H1 (cell line): ENCODE measurements at regions not wholly inside any gene's neighbourhood (a gene's known extent, or its start where the extent isn't known, plus 50 kb on each side); places are given as distances from the start of the nearest gene placed in this dataset.

Source experiments
- CTCF ChIA-PET: fragments of 300-600 bp; sonication (Branson Sonifier 250); formaldehyde crosslinking; loops from one replicate; lab custom pipeline; 2021; ENCODE audit not compliant: partially characterized antibody; lab: Charles Lee
- POLR2A ChIA-PET: fragments of 300-600 bp; sonication (Branson Sonifier 250); formaldehyde crosslinking; loops from one replicate; lab custom pipeline; 2021; ENCODE audit warnings: inconsistent platforms; ENCODE audit not compliant: partially characterized antibody; lab: Charles Lee
- DNase-seq, 2 experiments: peaks; one replicate each; pipeline versions ENCODE4 v3.0.0 to v3.0.0-alpha.2; 2010 to 2022; ENCODE audit warnings: low spot score in 2 of 2, low read depth in 1 of 2, mixed read lengths in 1 of 2
- FAIRE-seq: peaks from 2 replicates; lab custom pipeline; 2011; peaks lifted over from hg19 to GRCh38; lab: Jason Lieb, UNC
- H2AFZ ChIP-seq: 2 replicates; pipeline ENCODE4 v1.8.1; 2012; ENCODE audit warnings: low read length, inconsistent platforms
- H2AK5ac ChIP-seq: 2 replicates; pipeline ENCODE4 v1.6.1; 2013; ENCODE audit warnings: low read depth, low read length
- H2BK120ac ChIP-seq: replicated peaks from 2 replicates; pipeline ENCODE3; 2013; ENCODE audit warnings: low read depth, low read length, inconsistent platforms
- H2BK12ac ChIP-seq: 2 replicates; pipeline ENCODE4 v1.6.1; 2013; ENCODE audit warnings: low read depth, low read length
- H2BK15ac ChIP-seq: 2 replicates; pipeline ENCODE4 v1.6.1; 2013; ENCODE audit warnings: low read length
- H2BK20ac ChIP-seq: 2 replicates; pipeline ENCODE4 v1.6.1; 2013; ENCODE audit warnings: low read length
- H2BK5ac ChIP-seq: 2 replicates; pipeline ENCODE4 v1.6.1; 2013; ENCODE audit warnings: low read depth, low read length
- H3K14ac ChIP-seq: 2 replicates; pipeline ENCODE4 v1.6.1; 2013; ENCODE audit warnings: inconsistent platforms; ENCODE audit not compliant: insufficient read length
- H3K18ac ChIP-seq: 2 replicates; pipeline ENCODE4 v1.6.1; 2013; ENCODE audit warnings: low read length; ENCODE audit errors: extremely low read depth
- H3K23ac ChIP-seq: 2 replicates; pipeline ENCODE4 v1.6.1; 2013; ENCODE audit warnings: inconsistent platforms; ENCODE audit not compliant: insufficient read length
- H3K23me2 ChIP-seq: 2 replicates; pipeline ENCODE4 v1.6.1; 2013; ENCODE audit warnings: low read depth, low read length
- H3K27ac ChIP-seq: 2 replicates; pipeline ENCODE4 v1.6.1; 2011; ENCODE audit warnings: low read depth, low read length, inconsistent platforms
- H3K27me3 ChIP-seq, 4 experiments: replicated peaks in 1 of 4; 1 replicate in 1 of 4; 2 replicates in 3 of 4; pipeline versions ENCODE4 v1.6.1 to v1.8.1; 2011 to 2013; ENCODE audit warnings: low read length in 3 of 4, mild to moderate bottlenecking in 3 of 4, inconsistent platforms in 2 of 4, mixed read lengths in 2 of 4, moderate library complexity in 1 of 4; ENCODE audit not compliant: control insufficient read depth in 3 of 4, insufficient read depth in 3 of 4; ENCODE audit errors: extremely low read depth in 1 of 4
- H3K36me3 ChIP-seq, 4 experiments: 2 replicates each; pipeline versions ENCODE4 v1.6.1 to v1.8.1; 2011 to 2013; ENCODE audit warnings: mild to moderate bottlenecking in 4 of 4, low read length in 3 of 4, moderate library complexity in 2 of 4, control low read depth in 1 of 4, inconsistent platforms in 1 of 4; ENCODE audit not compliant: insufficient read depth in 4 of 4, control insufficient read depth in 2 of 4
- H3K4ac ChIP-seq: replicated peaks from 2 replicates; pipeline ENCODE3; 2013; ENCODE audit warnings: low read length, low read depth, mixed read lengths, inconsistent platforms; ENCODE audit not compliant: insufficient read length
- H3K4me1 ChIP-seq, 4 experiments: replicated peaks in 1 of 4; 1 replicate in 1 of 4; 2 replicates in 3 of 4; pipeline versions ENCODE4 v1.6.1 to v1.8.1; 2011 to 2013; ENCODE audit warnings: low read length in 3 of 4, inconsistent platforms in 2 of 4, mixed read lengths in 1 of 4; ENCODE audit not compliant: insufficient read depth in 4 of 4, control insufficient read depth in 3 of 4
- H3K4me2 ChIP-seq, 2 experiments: 2 replicates each; pipeline versions ENCODE4 v1.6.1 to v1.8.1; 2011 to 2013; ENCODE audit warnings: low read depth in 2 of 2, low read length in 2 of 2, control low read depth in 1 of 2, inconsistent platforms in 1 of 2, mild to moderate bottlenecking in 1 of 2; ENCODE audit not compliant: insufficient read depth in 1 of 2
- H3K4me3 ChIP-seq, 4 experiments: fragments of 200-600, 300-600 bp in 1 of 4; sonication (generic), shearing (Covaris generic), sonication (Bioruptor Twin) in 1 of 4; 2 replicates each; pipeline versions ENCODE4 v1.5.1 to v1.8.1; 2011 to 2016; ENCODE audit warnings: low read length in 4 of 4, low read depth in 3 of 4, control low read depth in 2 of 4, inconsistent platforms in 2 of 4, mild to moderate bottlenecking in 2 of 4, mixed read lengths in 1 of 4, moderate library complexity in 1 of 4; ENCODE audit not compliant: insufficient read depth in 2 of 4; ENCODE audit errors: extremely low read depth in 1 of 4
- H3K56ac ChIP-seq: replicated peaks from 2 replicates; pipeline ENCODE3; 2013; ENCODE audit warnings: low read depth, mild to moderate bottlenecking, mixed read lengths, low read length, inconsistent platforms; ENCODE audit not compliant: insufficient read length
- H3K79me1 ChIP-seq: 2 replicates; pipeline ENCODE4 v1.6.1; 2013; ENCODE audit warnings: low read depth, low read length, control low read depth
- H3K79me2 ChIP-seq, 2 experiments: 2 replicates each; pipeline versions ENCODE4 v1.6.1 to v1.8.1; 2012 to 2013; ENCODE audit warnings: low read length in 2 of 2, mild to moderate bottlenecking in 2 of 2, inconsistent platforms in 1 of 2; ENCODE audit not compliant: insufficient read depth in 2 of 2, control insufficient read depth in 1 of 2
- H3K9ac ChIP-seq, 4 experiments: replicated peaks in 1 of 4; 1 replicate in 1 of 4; 2 replicates in 3 of 4; pipeline versions ENCODE4 v1.6.1 to v1.8.1; 2011 to 2013; ENCODE audit warnings: low read depth in 3 of 4, low read length in 3 of 4, control low read depth in 2 of 4, mild to moderate bottlenecking in 2 of 4, moderate library complexity in 2 of 4, inconsistent platforms in 1 of 4; ENCODE audit errors: extremely low read depth in 1 of 4
- H3K9me3 ChIP-seq, 2 experiments: 2 replicates each; pipeline versions ENCODE4 v1.6.1 to v1.8.1; 2012 to 2013; ENCODE audit warnings: mild to moderate bottlenecking in 2 of 2, moderate library complexity in 2 of 2, control low read depth in 1 of 2, inconsistent platforms in 1 of 2, low read depth in 1 of 2, low read length in 1 of 2, mixed read lengths in 1 of 2; ENCODE audit not compliant: insufficient read depth in 2 of 2
- H4K20me1 ChIP-seq, 2 experiments: replicated peaks in 1 of 2; 2 replicates each; pipeline versions ENCODE3 to v1.8.1; 2011 to 2013; ENCODE audit warnings: inconsistent platforms in 2 of 2, low read length in 2 of 2, mild to moderate bottlenecking in 1 of 2; ENCODE audit not compliant: insufficient read depth in 2 of 2, control insufficient read depth in 1 of 2
- H4K5ac ChIP-seq: 2 replicates; pipeline ENCODE4 v1.6.1; 2013; ENCODE audit warnings: low read length, low read depth, mixed read lengths, inconsistent platforms; ENCODE audit not compliant: insufficient read length
- H4K8ac ChIP-seq: 2 replicates; pipeline ENCODE4 v1.8.0; 2013; ENCODE audit warnings: mild to moderate bottlenecking, moderate library complexity, low read length, inconsistent platforms; ENCODE audit not compliant: insufficient read depth; ENCODE audit errors: extremely low read depth
- H4K91ac ChIP-seq: replicated peaks from 2 replicates; pipeline ENCODE3; 2013; ENCODE audit warnings: low read length, mixed read lengths, inconsistent platforms; ENCODE audit not compliant: insufficient read length
- ASH2L ChIP-seq: fragments of 200-600, 300-600 bp; sonication (generic); IDR thresholded peaks from one replicate; pipeline ENCODE4 v1.7.1; 2017; ENCODE audit warnings: low read length
- BRCA1 ChIP-seq: IDR thresholded peaks from 2 replicates; pipeline ENCODE4 v1.6.1; 2012; ENCODE audit warnings: low read depth, low read length, improper control_type of control experiment
- CHD1 ChIP-seq: IDR thresholded peaks from 2 replicates; pipeline ENCODE4 v1.6.1; 2012; ENCODE audit warnings: low read depth, low read length, improper control_type of control experiment
- EP300 ChIP-seq, 2 experiments: IDR thresholded peaks; 1 replicate in 1 of 2; 2 replicates in 1 of 2; pipeline ENCODE4 v1.6.1; 2011 to 2012; ENCODE audit warnings: low read depth in 2 of 2, low read length in 2 of 2, mild to moderate bottlenecking in 2 of 2, borderline replicate concordance in 1 of 2, inconsistent platforms in 1 of 2, moderate library complexity in 1 of 2
- EZH2 ChIP-seq: fragments of 200-600 bp; sonication (generic); IDR thresholded peaks from 2 replicates; pipeline ENCODE4 v1.7.1; 2012; ENCODE audit warnings: low read depth, mild to moderate bottlenecking, moderate library complexity, low read length, inconsistent platforms; ENCODE audit not compliant: severe bottlenecking
- HDAC6 ChIP-seq: IDR thresholded peaks from one replicate; pipeline ENCODE4 v1.7.1; 2012; ENCODE audit warnings: low read depth, mild to moderate bottlenecking, inconsistent platforms, low read length, moderate library complexity
- JUN ChIP-seq: IDR thresholded peaks from 2 replicates; pipeline ENCODE4 v1.6.1; 2011; ENCODE audit warnings: low read depth, mild to moderate bottlenecking, improper control_type of control experiment, low read length
- MAFK ChIP-seq: IDR thresholded peaks from 2 replicates; pipeline ENCODE4 v1.6.1; 2012; ENCODE audit warnings: low read depth, mild to moderate bottlenecking, improper control_type of control experiment, low read length
- SIRT6 ChIP-seq: IDR thresholded peaks from one replicate; pipeline ENCODE4 v1.7.1; 2012; ENCODE audit warnings: low read length, inconsistent platforms
- SP4 ChIP-seq: IDR thresholded peaks from 2 replicates; pipeline ENCODE4 v1.6.1; 2012; ENCODE audit warnings: low read length, inconsistent platforms
- TBP ChIP-seq: IDR thresholded peaks from 2 replicates; pipeline ENCODE4 v1.6.1; 2011; ENCODE audit warnings: low read depth, low read length, improper control_type of control experiment
- ZNF274 ChIP-seq: IDR thresholded peaks from 2 replicates; pipeline ENCODE4 v1.7.0; 2012; ENCODE audit warnings: low read length, borderline replicate concordance; ENCODE audit errors: extremely low read depth
- TF ChIP-seq, protein P1 (sequence below): IDR thresholded peaks from 2 replicates; pipeline ENCODE4 v1.6.1; 2011; ENCODE audit warnings: low read length, improper control_type of control experiment
- TF ChIP-seq, protein P2 (sequence below): IDR thresholded peaks from 2 replicates; pipeline ENCODE4 v1.6.1; 2012; ENCODE audit warnings: low read length, inconsistent platforms

DNA sequence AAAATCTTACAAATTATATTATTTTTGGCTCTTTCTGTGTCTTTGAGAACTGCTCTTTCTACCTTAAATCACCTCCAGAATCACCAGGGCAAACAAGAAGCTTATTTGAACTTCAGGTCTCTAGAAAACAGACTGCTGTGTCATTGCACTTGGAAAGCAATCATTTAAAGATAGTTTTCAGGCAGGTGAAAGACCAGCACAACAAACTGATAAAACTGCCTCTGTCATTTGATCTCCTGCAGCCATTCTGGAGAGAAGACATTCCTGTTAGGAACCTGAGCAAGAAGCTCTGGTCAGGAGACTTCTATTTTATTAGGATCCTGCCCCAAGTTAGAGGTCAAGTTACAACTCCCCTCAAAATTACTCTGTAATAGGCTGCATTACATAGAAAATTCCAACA is 50.7 kb upstream of the AP4E1 start:
- H3K14ac ChIP-seq, result no peak overlapping the region
- no peaks in the 10 kb centered on the region for H4K20me1 ChIP-seq
- H2AK5ac ChIP-seq, result no peak overlapping the region
- no peak for DNase-seq
- no peak overlapping the region for H4K8ac ChIP-seq
- no peaks in the 10 kb centered on the region for H3K36me3 ChIP-seq
- H3K9ac ChIP-seq, result no peak overlapping the region
- H3K9me3 ChIP-seq, result no peaks in the 10 kb centered on the region
- no peak overlapping the region for H2BK20ac ChIP-seq
- H2BK5ac ChIP-seq, result no peak overlapping the region
- no peaks in the 10 kb centered on the region for H3K79me2 ChIP-seq
- peak overlapping the region; percentile 56; the same call in 1 of the 2 replicates for H2AFZ ChIP-seq
- H3K56ac ChIP-seq, result no peak overlapping the region
- no peak overlapping the region for H3K18ac ChIP-seq
- no peaks in the 10 kb centered on the region for H3K4me1 ChIP-seq
- no peak overlapping the region for H4K91ac ChIP-seq
- H3K23ac ChIP-seq, result no peak overlapping the region
- POLR2A ChIA-PET, result no interaction called here
- no peak overlapping the region for H2BK12ac ChIP-seq
- H3K79me1 ChIP-seq, result no peaks in the 10 kb centered on the region
- no peak for FAIRE-seq
- no peak overlapping the region for H2BK120ac ChIP-seq
- H3K27me3 ChIP-seq, result no peaks in the 10 kb centered on the region
- no peak overlapping the region for H4K5ac ChIP-seq
- CTCF ChIA-PET, result interaction anchor here (1.1 to 1.7 kb wide), 3 partner anchors 19 to 29 kb away, joined by 3 to 6 read pairs (median 5); no protein-coding TSS in a partner anchor
- no peaks in the 10 kb centered on the region for H3K23me2 ChIP-seq
- no peak overlapping the region for H2BK15ac ChIP-seq
- no peak overlapping the region for H3K4me2 ChIP-seq
- H3K4ac ChIP-seq, result no peak overlapping the region
- H3K4me3 ChIP-seq, result no peak overlapping the region
- H3K27ac ChIP-seq, result no peak overlapping the region
- TF ChIP-seq, protein P1, sequence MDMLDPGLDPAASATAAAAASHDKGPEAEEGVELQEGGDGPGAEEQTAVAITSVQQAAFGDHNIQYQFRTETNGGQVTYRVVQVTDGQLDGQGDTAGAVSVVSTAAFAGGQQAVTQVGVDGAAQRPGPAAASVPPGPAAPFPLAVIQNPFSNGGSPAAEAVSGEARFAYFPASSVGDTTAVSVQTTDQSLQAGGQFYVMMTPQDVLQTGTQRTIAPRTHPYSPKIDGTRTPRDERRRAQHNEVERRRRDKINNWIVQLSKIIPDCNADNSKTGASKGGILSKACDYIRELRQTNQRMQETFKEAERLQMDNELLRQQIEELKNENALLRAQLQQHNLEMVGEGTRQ, result no peak
- TF ChIP-seq ZNF274 (no peak), CHD1 (no peak), ASH2L (no peak), JUN (no peak), TBP (no peak), EP300 (IDR thresholded peaks at IDR 0.05; ENCODE audit: borderline replicate concordance in 1 of 2, low read depth in 2 of 2, low read length in 2 of 2) (no peak), SP4 (no peak), MAFK (no peak), SIRT6 (no peak), HDAC6 (no peak), EZH2 (no peak), BRCA1 (no peak)
- TF ChIP-seq, protein P2, sequence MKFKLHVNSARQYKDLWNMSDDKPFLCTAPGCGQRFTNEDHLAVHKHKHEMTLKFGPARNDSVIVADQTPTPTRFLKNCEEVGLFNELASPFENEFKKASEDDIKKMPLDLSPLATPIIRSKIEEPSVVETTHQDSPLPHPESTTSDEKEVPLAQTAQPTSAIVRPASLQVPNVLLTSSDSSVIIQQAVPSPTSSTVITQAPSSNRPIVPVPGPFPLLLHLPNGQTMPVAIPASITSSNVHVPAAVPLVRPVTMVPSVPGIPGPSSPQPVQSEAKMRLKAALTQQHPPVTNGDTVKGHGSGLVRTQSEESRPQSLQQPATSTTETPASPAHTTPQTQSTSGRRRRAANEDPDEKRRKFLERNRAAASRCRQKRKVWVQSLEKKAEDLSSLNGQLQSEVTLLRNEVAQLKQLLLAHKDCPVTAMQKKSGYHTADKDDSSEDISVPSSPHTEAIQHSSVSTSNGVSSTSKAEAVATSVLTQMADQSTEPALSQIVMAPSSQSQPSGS, result no peak
